ENCODE measurements at regions not wholly inside any gene's neighbourhood (a gene's known extent, or its start where the extent isn't known, plus 50 kb on each side); places are given as distances from the start of the nearest gene placed in this dataset.
"Not testable (repeated sequence)": the region's sequence is repeated elsewhere in the genome, so short reads cannot be mapped to it uniquely, and the experiment has no call there.

- Histone ChIP-seq H3K4me1 (no peaks in the 10 kb centered on the region), H3K36me3 (no peaks in the 10 kb centered on the region), H3K27ac (replicated peaks) (no peak overlapping the region), H3K27me3 (ENCODE audit: low read depth) (no peaks in the 10 kb centered on the region), H3K4me3 (no peak overlapping the region), H3K9me3 (replicated peaks) (no peaks in the 10 kb centered on the region)
- intact Hi-C loops (cut with micrococcal nuclease) = no loop called here
- no peak for TF ChIP-seq CTCF (IDR thresholded peaks at IDR 0.05; ENCODE audit: borderline replicate concordance)
- DNase-seq = no peak
Observed at GRCh38 chr7:9711259-9711918, 1262.3 kb upstream of the PHF14 start.

- no peaks in the 10 kb centered on the region for H3K36me3 ChIP-seq
- DNase-seq = no peak
- intact Hi-C loops (cut with micrococcal nuclease) = no loop called here
- H3K4me1 ChIP-seq = no peaks in the 10 kb centered on the region
- no peak for TF ChIP-seq CTCF (IDR thresholded peaks at IDR 0.05; ENCODE audit: borderline replicate concordance)
- no peak overlapping the region for H3K4me3 ChIP-seq
- no peak overlapping the region for H3K27ac ChIP-seq (replicated peaks)
- peaks cover 9% of the 10 kb centered on the region for H3K9me3 ChIP-seq (replicated peaks)
- no peaks in the 10 kb centered on the region for H3K27me3 ChIP-seq (ENCODE audit: low read depth)
Observed at GRCh38 chr7:9718071-9718661, 1255.5 kb upstream of the PHF14 start.

- Histone ChIP-seq H3K27me3 (ENCODE audit: low read depth) (no peaks in the 10 kb centered on the region), H3K4me3 (no peak overlapping the region), H3K4me1 (no peaks in the 10 kb centered on the region), H3K36me3 (no peaks in the 10 kb centered on the region), H3K9me3 (replicated peaks) (peaks cover 9% of the 10 kb centered on the region), H3K27ac (replicated peaks) (no peak overlapping the region)
- TF ChIP-seq CTCF (IDR thresholded peaks at IDR 0.05; ENCODE audit: borderline replicate concordance) = no peak
- intact Hi-C loops (cut with micrococcal nuclease) = no loop called here
- no peak for DNase-seq
Observed at GRCh38 chr7:9719303-9719702, 1254.4 kb upstream of the PHF14 start.

- no peak overlapping the region for H3K27ac ChIP-seq (replicated peaks)
- no peak for TF ChIP-seq CTCF (IDR thresholded peaks at IDR 0.05; ENCODE audit: borderline replicate concordance)
Observed at GRCh38 chr7:9719721-9720120, 1254.0 kb upstream of the PHF14 start.

GRCh38 chr7:9725940-9726663, 1247.6 kb upstream of the PHF14 start:
- H3K27ac ChIP-seq (replicated peaks); H3K36me3 ChIP-seq; H3K4me3 ChIP-seq; H3K4me1 ChIP-seq; H3K27me3 ChIP-seq (ENCODE audit: low read depth); DNase-seq; intact Hi-C loops (cut with micrococcal nuclease); H3K9me3 ChIP-seq (replicated peaks): not testable (repeated sequence)

More at GRCh38 chr7:9719721-9720120, 1254.0 kb upstream of the PHF14 start:
- Histone ChIP-seq H3K4me3 (no peak overlapping the region), H3K27me3 (ENCODE audit: low read depth) (no peaks in the 10 kb centered on the region), H3K9me3 (replicated peaks) (peaks cover 9% of the 10 kb centered on the region), H3K4me1 (no peaks in the 10 kb centered on the region), H3K36me3 (no peaks in the 10 kb centered on the region)
- no peak for DNase-seq
- intact Hi-C loops (cut with micrococcal nuclease) = no loop called here

- H3K9me3 ChIP-seq (replicated peaks); H3K4me1 ChIP-seq; H3K36me3 ChIP-seq; DNase-seq; H3K27ac ChIP-seq (replicated peaks); H3K4me3 ChIP-seq; intact Hi-C loops (cut with micrococcal nuclease); H3K27me3 ChIP-seq (ENCODE audit: low read depth): not testable (repeated sequence)
Observed at GRCh38 chr7:9726811-9727210, 1246.9 kb upstream of the PHF14 start.

GRCh38 chr7:9727467-9727869, 1246.2 kb upstream of the PHF14 start:
- H3K36me3 ChIP-seq; DNase-seq; H3K4me1 ChIP-seq; H3K4me3 ChIP-seq; intact Hi-C loops (cut with micrococcal nuclease); H3K9me3 ChIP-seq (replicated peaks); H3K27ac ChIP-seq (replicated peaks); H3K27me3 ChIP-seq (ENCODE audit: low read depth): not testable (repeated sequence)

- H3K27me3 ChIP-seq (ENCODE audit: low read depth); H3K36me3 ChIP-seq; H3K27ac ChIP-seq (replicated peaks); H3K4me3 ChIP-seq; H3K9me3 ChIP-seq (replicated peaks); H3K4me1 ChIP-seq; intact Hi-C loops (cut with micrococcal nuclease); DNase-seq: not testable (repeated sequence)
Observed at GRCh38 chr7:9728014-9728657, 1245.5 kb upstream of the PHF14 start.

All from left ventricle myocardium inferior (tissue), 1 donor.